ENCODE measurements at regions not wholly inside any gene's neighbourhood (a gene's known extent, or its start where the extent isn't known, plus 50 kb on each side); places are given as distances from the start of the nearest gene placed in this dataset.

- no peak overlapping the region for H3K4me2 ChIP-seq (ENCODE audit: control insufficient read depth, extremely low read depth, insufficient read depth, low read depth, low read length)
- H2AFZ ChIP-seq (ENCODE audit: control insufficient read depth, low read length) = no peak overlapping the region
- TF ChIP-seq CTCF (optimal IDR thresholded peaks at IDR 0.05 in 1 of 3, IDR thresholded peaks at IDR 0.05 in 1 of 3, conservative IDR thresholded peaks at IDR 0.05 in 1 of 3; ENCODE audit: extremely low read depth in 1 of 3, insufficient read depth in 2 of 3, low read length in 3 of 3) (no peak), EZH2 (IDR thresholded peaks at IDR 0.05; ENCODE audit: low read length) (no peak)
- no peaks in the 10 kb centered on the region for H3K79me2 ChIP-seq (ENCODE audit: control insufficient read depth, insufficient read depth, low read length)
- H3K4me1 ChIP-seq (ENCODE audit: control insufficient read depth, extremely low read depth, insufficient read depth, low read length) = no peaks in the 10 kb centered on the region
- no peak overlapping the region for H3K9ac ChIP-seq (ENCODE audit: control insufficient read depth, extremely low read depth, insufficient read depth, low read length)
- H3K36me3 ChIP-seq (ENCODE audit: control insufficient read depth in 2 of 2, extremely low read depth in 1 of 2, insufficient read depth in 2 of 2, low read length in 2 of 2) = no peaks in the 10 kb centered on the region
- no peak overlapping the region for H3K27ac ChIP-seq (ENCODE audit: control insufficient read depth, insufficient read depth, low read length)
- DNase-seq (ENCODE audit: low read depth, low spot score) (no peak), FAIRE-seq (no peak)
- dilution Hi-C loops (cut with MboI; ENCODE audit: extremely low pct_ligation_motif_present, low sequenced_read_pairs) = loop anchor here (25.0 kb wide), 1 partner anchor 409 kb away; no protein-coding TSS in a partner anchor
- no peaks in the 10 kb centered on the region for H3K9me1 ChIP-seq (ENCODE audit: control insufficient read depth, extremely low read depth, insufficient read depth, low read length)
- H4K20me1 ChIP-seq (ENCODE audit: control insufficient read depth, extremely low read depth, insufficient read depth, low read length) = no peaks in the 10 kb centered on the region
- H3K4me3 ChIP-seq (ENCODE audit: control insufficient read depth in 2 of 3, extremely low read depth in 1 of 3, insufficient read depth in 2 of 3, low read depth in 1 of 3, low read length in 3 of 3) = no peak overlapping the region
- H3K27me3 ChIP-seq (ENCODE audit: control insufficient read depth, extremely low read depth, insufficient read depth, low read length) = peaks cover 6% of the 10 kb centered on the region
- no peaks in the 10 kb centered on the region for H3K9me3 ChIP-seq (ENCODE audit: control insufficient read depth, low read depth, low read length)
Observed at GRCh38 chrX:110846071-110846470, 50.5 kb upstream of the CHRDL1 start.

Data from keratinocyte (primary cell).